ENCODE measurements at regions not wholly inside any gene's neighbourhood (a gene's known extent, or its start where the extent isn't known, plus 50 kb on each side); places are given as distances from the start of the nearest gene placed in this dataset.

DNA sequence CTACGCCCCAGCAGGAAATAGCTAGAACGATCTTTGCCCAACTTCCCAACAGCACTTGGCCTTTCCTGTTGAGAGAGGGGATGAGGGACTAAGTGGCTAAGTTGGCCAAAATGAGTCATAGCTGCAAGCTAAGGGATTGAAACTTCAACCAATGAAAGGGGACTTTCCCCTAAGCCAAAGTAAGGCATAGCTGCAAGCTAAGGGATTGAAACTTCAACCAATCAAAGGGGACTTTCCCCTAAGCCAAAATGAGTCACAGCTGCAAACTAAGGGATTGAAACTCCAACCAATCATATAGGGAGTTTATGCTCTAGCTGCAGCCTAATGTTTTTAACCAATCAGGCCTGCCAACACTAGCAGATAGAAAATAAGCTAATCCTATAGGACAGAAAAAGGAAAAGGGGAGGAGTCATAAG, 100.5 kb upstream of the SSTR1 start:
- POLR2A ChIA-PET: no interaction called here
- ATAC-seq (ENCODE audit: low read depth): no peak
- no peak overlapping the region for H3K4me3 Mint-ChIP-seq
- peaks cover 13% of the 10 kb centered on the region for H3K4me1 Mint-ChIP-seq
- H3K36me3 Mint-ChIP-seq: peaks cover 12% of the 10 kb centered on the region
- no peaks in the 10 kb centered on the region for H3K27me3 Mint-ChIP-seq
- no peak overlapping the region for H3K27ac Mint-ChIP-seq
- no peak for DNase-seq
- peaks cover 22% of the 10 kb centered on the region for H3K9me3 Mint-ChIP-seq

DNA sequence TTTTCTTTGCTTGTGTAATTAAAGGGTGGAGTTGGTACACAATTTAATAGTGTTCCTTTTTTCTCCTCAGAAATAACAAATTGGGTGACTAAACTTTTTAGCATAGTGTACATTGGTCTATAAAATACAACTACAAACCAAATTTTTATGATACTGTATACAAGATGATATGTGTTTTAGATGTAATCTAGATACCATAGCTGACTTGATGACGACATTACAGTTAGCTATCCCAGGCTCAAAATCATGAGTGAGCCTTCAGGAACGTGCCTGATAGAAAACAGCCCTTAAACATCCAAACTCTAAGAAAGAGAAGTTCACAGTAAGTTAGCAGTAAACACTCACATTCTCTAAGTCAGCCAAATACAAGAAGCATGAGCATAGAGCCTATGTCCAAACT, 99.0 kb upstream of the SSTR1 start:
- H3K4me3 Mint-ChIP-seq: no peak overlapping the region
- POLR2A ChIA-PET: no interaction called here
- H3K27ac Mint-ChIP-seq: no peak overlapping the region
- H3K9me3 Mint-ChIP-seq: peaks cover 22% of the 10 kb centered on the region
- H3K36me3 Mint-ChIP-seq: peaks cover 12% of the 10 kb centered on the region
- ATAC-seq (ENCODE audit: low read depth) (no peak), DNase-seq (no peak)
- peaks cover 9% of the 10 kb centered on the region for H3K4me1 Mint-ChIP-seq
- no peaks in the 10 kb centered on the region for H3K27me3 Mint-ChIP-seq

DNA sequence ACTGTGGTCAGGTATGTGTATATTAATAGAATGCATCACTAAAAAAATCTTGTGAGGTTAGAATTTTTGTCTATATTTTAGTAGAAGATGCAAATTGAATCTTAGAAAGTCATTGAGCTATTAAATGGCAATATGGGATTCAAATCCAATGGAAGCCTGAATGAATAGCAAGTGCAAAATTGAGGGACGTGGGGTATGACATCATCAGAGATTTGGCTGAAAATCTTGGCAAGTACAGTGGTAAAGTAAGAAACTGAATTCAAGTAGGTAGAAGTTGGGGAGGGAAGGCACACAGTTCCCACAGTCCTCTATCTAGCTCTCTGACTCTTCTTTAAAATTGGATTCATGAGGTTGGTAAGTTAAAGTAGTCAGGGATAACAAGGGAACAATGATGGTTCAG, 97.4 kb upstream of the SSTR1 start:
- H3K36me3 Mint-ChIP-seq: peaks cover 12% of the 10 kb centered on the region
- no peak overlapping the region for H3K4me3 Mint-ChIP-seq
- DNase-seq: no peak
- no peak for ATAC-seq (ENCODE audit: low read depth)
- peaks cover 2% of the 10 kb centered on the region for H3K27me3 Mint-ChIP-seq
- peaks cover 8% of the 10 kb centered on the region for H3K4me1 Mint-ChIP-seq
- POLR2A ChIA-PET: no interaction called here
- no peak overlapping the region for H3K27ac Mint-ChIP-seq
- peaks cover 21% of the 10 kb centered on the region for H3K9me3 Mint-ChIP-seq

DNA sequence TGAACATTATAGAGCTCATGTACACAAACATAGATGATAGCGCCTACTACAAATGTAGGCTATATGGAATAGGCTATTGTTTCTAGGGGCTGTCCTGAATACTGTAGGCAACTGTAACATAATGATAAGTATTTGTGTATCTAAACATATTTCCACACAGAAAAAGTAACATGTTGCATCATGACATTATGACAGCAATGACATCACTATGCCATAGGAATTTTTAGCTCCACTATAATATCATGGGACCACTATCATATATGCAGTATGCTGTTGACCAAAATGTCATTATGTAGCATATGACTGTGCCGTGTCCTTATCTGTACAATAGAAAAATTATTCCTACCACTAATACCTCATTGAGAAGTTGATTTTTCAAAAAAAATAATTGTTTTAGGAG, 96.7 kb upstream of the SSTR1 start:
- POLR2A ChIA-PET: no interaction called here
- peaks cover 8% of the 10 kb centered on the region for H3K4me1 Mint-ChIP-seq
- no peak for DNase-seq
- H3K9me3 Mint-ChIP-seq: peaks cover 19% of the 10 kb centered on the region
- peaks cover 2% of the 10 kb centered on the region for H3K27me3 Mint-ChIP-seq
- H3K4me3 Mint-ChIP-seq: no peak overlapping the region
- H3K36me3 Mint-ChIP-seq: peaks cover 12% of the 10 kb centered on the region
- H3K27ac Mint-ChIP-seq: no peak overlapping the region
- no peak for ATAC-seq (ENCODE audit: low read depth)

DNA sequence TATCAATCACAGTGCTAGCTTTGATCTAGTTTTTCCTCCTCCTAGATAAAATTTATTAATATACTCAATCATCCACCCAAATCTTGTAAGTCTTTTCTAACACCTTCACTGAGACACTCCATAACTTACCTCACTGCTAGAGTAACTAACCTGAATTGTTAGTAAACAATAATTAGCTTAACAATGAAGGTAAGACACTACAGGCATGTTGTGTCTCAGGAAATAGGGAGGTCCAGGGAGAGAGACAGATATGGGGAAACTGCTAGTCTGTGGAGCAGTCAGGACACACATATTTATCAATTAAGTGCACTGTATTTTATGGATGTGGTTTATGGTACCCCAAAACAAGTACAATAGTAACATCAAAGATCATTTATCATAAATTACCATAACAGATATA, 94.2 kb upstream of the SSTR1 start:
- peaks cover 2% of the 10 kb centered on the region for H3K4me1 Mint-ChIP-seq
- ATAC-seq (ENCODE audit: low read depth) (no peak), DNase-seq (no peak)
- no peak overlapping the region for H3K27ac Mint-ChIP-seq
- no peak overlapping the region for H3K4me3 Mint-ChIP-seq
- H3K9me3 Mint-ChIP-seq: peaks cover 7% of the 10 kb centered on the region
- no peaks in the 10 kb centered on the region for H3K36me3 Mint-ChIP-seq
- POLR2A ChIA-PET: interaction anchor here (0.6 kb wide), 1 partner anchor 1116 kb away, joined by 6 read pairs; no protein-coding TSS in a partner anchor
- peaks cover 2% of the 10 kb centered on the region for H3K27me3 Mint-ChIP-seq

DNA sequence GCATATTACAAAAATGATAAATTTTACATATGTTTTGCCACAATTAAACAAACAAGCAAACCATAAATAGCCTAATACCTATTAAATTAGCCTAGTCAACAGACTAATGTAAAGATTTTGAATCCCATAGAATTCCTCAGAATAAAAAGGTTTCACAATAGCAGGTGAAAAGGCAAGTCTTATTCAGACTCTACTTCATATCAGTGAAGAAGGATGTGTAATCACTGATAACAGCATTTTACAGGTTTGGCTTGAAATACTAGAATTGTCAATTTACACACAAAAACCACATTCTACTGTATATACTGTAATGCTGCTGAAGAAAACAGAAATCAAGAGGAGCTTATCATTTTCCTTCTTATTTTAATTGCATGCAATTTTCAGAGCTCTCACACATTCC, 90.8 kb upstream of the SSTR1 start:
- no peak overlapping the region for H3K4me3 Mint-ChIP-seq
- POLR2A ChIA-PET: no interaction called here
- peaks cover 3% of the 10 kb centered on the region for H3K9me3 Mint-ChIP-seq
- H3K36me3 Mint-ChIP-seq: peaks cover 1% of the 10 kb centered on the region
- DNase-seq (no peak), ATAC-seq (ENCODE audit: low read depth) (no peak)
- peaks cover 4% of the 10 kb centered on the region for H3K4me1 Mint-ChIP-seq
- H3K27me3 Mint-ChIP-seq: peaks cover 2% of the 10 kb centered on the region
- no peak overlapping the region for H3K27ac Mint-ChIP-seq

DNA sequence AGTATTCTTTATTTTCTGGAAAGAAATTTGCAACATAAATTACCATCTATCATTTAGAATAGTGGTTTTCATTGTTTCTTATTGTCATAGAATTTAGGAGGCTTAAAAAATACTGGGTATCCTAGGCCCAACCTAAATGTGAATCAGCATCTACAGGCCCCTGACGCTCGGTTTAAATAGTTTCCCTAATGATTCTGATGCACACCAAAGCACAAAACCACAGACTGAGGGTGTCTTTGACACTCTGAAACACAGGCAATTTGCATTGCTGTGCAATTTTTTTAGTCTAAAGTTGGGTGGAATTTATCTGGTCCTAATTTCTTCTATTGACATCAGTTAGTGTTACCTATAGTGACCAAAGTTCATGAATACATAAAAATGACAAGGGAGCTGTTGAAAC, 87.6 kb upstream of the SSTR1 start:
- H3K9me3 Mint-ChIP-seq: no peaks in the 10 kb centered on the region
- H3K27ac Mint-ChIP-seq: no peak overlapping the region
- no peak overlapping the region for H3K4me3 Mint-ChIP-seq
- POLR2A ChIA-PET: no interaction called here
- no peak for DNase-seq
- ATAC-seq (ENCODE audit: low read depth): no peak
- H3K27me3 Mint-ChIP-seq: no peaks in the 10 kb centered on the region
- peaks cover 1% of the 10 kb centered on the region for H3K36me3 Mint-ChIP-seq
- peaks cover 4% of the 10 kb centered on the region for H3K4me1 Mint-ChIP-seq

DNA sequence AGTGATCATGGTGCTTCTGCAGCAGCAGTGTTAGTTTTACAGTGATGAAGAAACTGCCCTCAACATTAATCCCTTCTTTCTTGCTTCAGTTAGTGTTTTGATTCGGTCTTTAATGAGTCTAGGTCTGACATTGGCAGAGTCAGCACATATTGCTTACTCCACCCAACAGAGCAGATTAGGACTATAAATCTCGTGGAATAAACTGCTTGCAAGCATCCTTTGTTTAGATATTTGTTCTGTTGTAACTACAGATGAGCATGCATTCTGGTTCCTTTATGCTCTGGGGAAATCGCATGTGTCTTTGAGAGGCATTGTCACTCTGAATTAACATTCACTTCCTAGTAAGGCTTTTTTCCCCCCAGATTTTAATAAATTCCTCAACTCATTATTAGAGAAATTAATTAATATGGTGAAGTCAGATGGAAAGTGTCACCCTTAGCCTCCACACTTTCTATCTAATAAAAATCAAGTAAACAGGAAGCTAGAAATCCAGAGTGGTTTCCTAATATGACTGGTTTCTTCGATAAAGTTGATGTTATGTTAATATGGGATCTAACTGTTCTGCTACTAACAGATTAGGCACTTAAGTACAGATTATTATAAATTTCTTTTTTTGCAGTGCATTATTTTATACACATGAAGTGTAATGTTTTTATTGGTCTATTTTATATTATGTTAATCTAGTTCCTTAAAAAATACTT, 86.2 kb upstream of the SSTR1 start:
- Mint-ChIP-seq H3K36me3 (peaks cover 1% of the 10 kb centered on the region), H3K9me3 (no peaks in the 10 kb centered on the region), H3K4me3 (no peak overlapping the region), H3K27me3 (no peaks in the 10 kb centered on the region), H3K27ac (no peak overlapping the region), H3K4me1 (peaks cover 4% of the 10 kb centered on the region)
- no peak for DNase-seq
- POLR2A ChIA-PET: no interaction called here
- no peak for ATAC-seq (ENCODE audit: low read depth)

DNA sequence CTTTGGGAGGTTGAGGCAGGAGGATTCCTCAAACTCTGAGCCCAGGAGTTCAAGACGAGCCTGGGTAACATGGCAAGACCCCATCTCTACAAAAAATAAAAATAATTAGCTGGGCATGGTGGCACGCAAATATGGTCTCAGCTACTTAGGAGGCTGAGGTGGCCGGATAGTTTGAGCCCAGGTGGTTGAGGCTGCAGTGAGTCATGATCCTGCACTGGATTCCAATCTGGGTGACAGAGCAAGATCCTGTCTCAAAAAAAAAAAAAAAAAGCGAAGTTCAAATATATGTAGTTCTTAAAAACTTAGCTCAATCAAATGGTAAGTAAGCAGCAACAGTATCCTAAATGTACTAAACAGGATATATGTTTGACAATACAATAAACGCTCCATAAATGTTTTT, 85.5 kb upstream of the SSTR1 start:
- Mint-ChIP-seq H3K4me3 (no peak overlapping the region), H3K36me3 (peaks cover 1% of the 10 kb centered on the region), H3K27ac (no peak overlapping the region), H3K27me3 (no peaks in the 10 kb centered on the region), H3K4me1 (peaks cover 4% of the 10 kb centered on the region), H3K9me3 (no peaks in the 10 kb centered on the region)
- POLR2A ChIA-PET: no interaction called here
- no peak for ATAC-seq (ENCODE audit: low read depth)
- no peak for DNase-seq

DNA sequence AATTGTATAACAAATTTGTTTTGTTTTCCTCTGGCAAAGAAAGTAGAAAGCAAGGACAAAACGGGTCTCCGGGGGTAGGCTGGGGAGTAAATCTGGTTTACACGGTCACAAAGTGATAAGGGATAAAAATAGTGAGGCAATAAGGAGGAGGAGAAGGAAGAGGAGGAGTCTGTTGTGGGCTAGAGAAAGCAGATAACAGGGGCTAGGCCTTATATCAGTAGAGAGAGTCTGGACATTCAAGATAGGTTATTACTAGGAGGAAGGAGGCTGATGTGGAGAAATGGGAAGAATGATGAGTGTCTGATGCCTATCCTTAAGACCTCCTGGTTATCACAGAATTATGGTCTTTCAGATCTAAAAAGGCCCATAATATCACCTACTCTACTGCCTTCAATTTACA, 83.2 kb upstream of the SSTR1 start:
- POLR2A ChIA-PET: no interaction called here
- Mint-ChIP-seq H3K4me1 (peaks cover 4% of the 10 kb centered on the region), H3K27me3 (no peaks in the 10 kb centered on the region), H3K9me3 (no peaks in the 10 kb centered on the region), H3K27ac (no peak overlapping the region), H3K4me3 (no peak overlapping the region), H3K36me3 (peaks cover 1% of the 10 kb centered on the region)
- DNase-seq (no peak), ATAC-seq (ENCODE audit: low read depth) (no peak)

DNA sequence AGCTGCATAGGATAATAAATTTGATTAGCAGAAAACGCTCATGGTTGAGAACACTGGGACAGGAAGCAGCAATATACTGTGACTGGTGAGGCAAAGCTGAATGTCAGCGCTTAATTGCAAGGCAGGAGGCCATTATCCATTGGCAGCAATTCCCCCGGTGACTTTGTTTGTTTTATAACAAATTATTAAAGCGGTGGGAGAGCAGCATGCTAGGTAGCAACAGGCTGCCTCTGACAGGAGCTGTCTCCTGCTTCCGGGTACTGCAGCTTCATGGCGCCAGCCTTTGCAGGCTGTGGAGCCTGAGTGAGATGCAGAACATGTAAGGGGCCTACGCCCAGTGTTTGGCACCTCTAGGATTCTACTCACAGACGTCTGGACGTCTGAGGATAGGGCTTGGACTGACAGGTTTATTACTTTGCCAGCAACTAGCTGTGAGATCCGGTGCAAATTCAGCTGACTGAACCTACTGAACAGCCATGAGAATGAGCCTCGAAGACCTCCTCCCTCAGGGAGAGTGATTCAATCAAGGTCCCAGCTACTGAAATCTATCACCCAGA, 82.1 kb upstream of the SSTR1 start:
- no peak overlapping the region for H3K4me3 Mint-ChIP-seq
- POLR2A ChIA-PET: interaction anchor here (0.5 kb wide), 1 partner anchor 132 kb away, joined by 4 read pairs; no protein-coding TSS in a partner anchor
- DNase-seq (no peak), ATAC-seq (ENCODE audit: low read depth) (no peak)
- no peaks in the 10 kb centered on the region for H3K9me3 Mint-ChIP-seq
- peaks cover 1% of the 10 kb centered on the region for H3K36me3 Mint-ChIP-seq
- H3K4me1 Mint-ChIP-seq: peaks cover 10% of the 10 kb centered on the region
- H3K27me3 Mint-ChIP-seq: no peaks in the 10 kb centered on the region
- H3K27ac Mint-ChIP-seq: no peak overlapping the region

DNA sequence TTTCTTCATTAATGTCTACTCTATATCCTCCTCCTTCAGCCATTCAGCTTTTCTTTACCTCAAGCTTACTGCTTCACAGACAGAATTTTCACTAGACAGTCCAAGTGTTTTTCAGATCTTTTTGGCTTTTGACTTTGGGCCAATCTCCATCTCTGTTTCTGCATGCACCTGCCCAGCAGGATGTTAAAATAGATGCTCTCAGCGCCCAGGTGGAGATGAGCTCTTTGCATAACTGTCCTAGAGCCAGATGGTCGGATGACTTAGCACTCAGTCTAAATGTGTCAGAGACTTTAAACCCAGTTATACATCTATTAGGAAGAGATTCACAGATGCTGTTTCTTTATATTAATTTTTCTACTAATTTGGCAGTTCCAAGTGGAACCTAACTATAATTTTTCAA, 80.3 kb upstream of the SSTR1 start:
- Mint-ChIP-seq H3K4me3 (no peak overlapping the region), H3K27me3 (no peaks in the 10 kb centered on the region), H3K4me1 (peaks cover 7% of the 10 kb centered on the region), H3K36me3 (peaks cover 1% of the 10 kb centered on the region), H3K9me3 (peaks cover 2% of the 10 kb centered on the region), H3K27ac (no peak overlapping the region)
- no peak for DNase-seq
- POLR2A ChIA-PET: no interaction called here
- no peak for ATAC-seq (ENCODE audit: low read depth)

DNA sequence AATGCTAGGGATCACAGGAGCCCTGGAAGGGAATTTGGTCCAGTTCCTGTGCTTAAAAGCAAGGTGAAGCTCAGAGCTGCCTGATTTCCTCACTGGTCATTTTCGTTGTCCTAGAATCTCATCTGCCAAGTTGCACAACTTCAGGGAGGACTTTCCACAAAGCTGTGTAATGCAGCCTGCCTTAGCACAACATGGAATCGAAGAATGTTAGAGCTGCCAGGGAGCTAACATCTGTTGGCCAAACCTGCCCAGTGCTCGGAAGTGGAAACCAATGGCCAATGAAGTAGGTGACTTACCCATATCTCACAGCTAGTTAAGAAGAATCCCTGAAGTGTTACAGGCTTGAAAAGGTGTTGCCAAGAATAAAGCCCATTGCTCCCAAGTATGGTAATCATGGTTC, 79.9 kb upstream of the SSTR1 start:
- no peaks in the 10 kb centered on the region for H3K27me3 Mint-ChIP-seq
- no peak overlapping the region for H3K27ac Mint-ChIP-seq
- peaks cover 7% of the 10 kb centered on the region for H3K4me1 Mint-ChIP-seq
- no peak for DNase-seq
- peaks cover 1% of the 10 kb centered on the region for H3K36me3 Mint-ChIP-seq
- H3K9me3 Mint-ChIP-seq: peaks cover 2% of the 10 kb centered on the region
- H3K4me3 Mint-ChIP-seq: no peak overlapping the region
- ATAC-seq (ENCODE audit: low read depth): no peak
- POLR2A ChIA-PET: no interaction called here

DNA sequence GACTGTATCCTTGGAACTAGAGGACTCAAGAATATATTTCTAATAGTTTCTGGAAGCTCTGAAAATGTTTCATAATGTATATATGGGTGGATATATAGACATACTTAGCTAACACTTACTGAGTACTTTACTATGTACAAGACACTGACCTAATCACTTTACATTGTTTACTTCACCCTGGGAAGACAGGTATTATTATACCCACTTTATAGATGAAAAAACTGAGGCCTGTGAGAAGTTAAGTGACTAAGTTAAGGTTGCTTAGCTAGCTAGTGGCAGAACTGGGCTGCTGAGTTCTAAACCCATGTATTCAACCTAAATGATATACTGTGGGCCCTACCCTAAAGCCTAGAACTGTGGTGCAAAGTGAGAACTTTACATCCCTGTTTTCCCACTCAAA, 79.1 kb upstream of the SSTR1 start:
- Mint-ChIP-seq H3K4me3 (no peak overlapping the region), H3K4me1 (peaks cover 7% of the 10 kb centered on the region), H3K27me3 (no peaks in the 10 kb centered on the region), H3K36me3 (peaks cover 1% of the 10 kb centered on the region), H3K27ac (no peak overlapping the region), H3K9me3 (peaks cover 3% of the 10 kb centered on the region)
- ATAC-seq (ENCODE audit: low read depth): no peak
- no peak for DNase-seq
- POLR2A ChIA-PET: no interaction called here
